Breast epithelium (tissue), 4 donors: ENCODE measurements at regions not wholly inside any gene's neighbourhood (a gene's known extent, or its start where the extent isn't known, plus 50 kb on each side); places are given as distances from the start of the nearest gene placed in this dataset.

Experiments
- DNase-seq, 2 donors: peaks; one replicate each; pipeline ENCODE4 v3.0.0-alpha.2; 2019; ENCODE audit warnings: low spot score in 2 of 2
- H3K27ac ChIP-seq, 2 donors: fragments of 200-600 bp; sonication (generic) in 1 of 2; one replicate each; pipeline ENCODE4 v1.5.1; 2016 to 2019; ENCODE audit warnings: mild to moderate bottlenecking in 1 of 2
- H3K27me3 ChIP-seq, 2 donors: fragments of 200-600 bp; sonication (generic) in 1 of 2; one replicate each; pipeline versions ENCODE4 v1.5.1 to v1.6.0; 2017 to 2019; ENCODE audit warnings: control low read depth in 1 of 2, mild to moderate bottlenecking in 1 of 2
- H3K36me3 ChIP-seq: fragments of 200-600 bp; one replicate; pipeline ENCODE4 v1.5.1; 2019
- H3K4me1 ChIP-seq, 2 donors: fragments of 200-600 bp; sonication (generic); one replicate each; pipeline ENCODE4 v1.5.1; 2016 to 2019; ENCODE audit warnings: control low read depth in 1 of 2
- H3K4me3 ChIP-seq, 3 donors: fragments of 200-600 bp; sonication (generic); 1 replicate in 2 of 3; 2 replicates in 1 of 3; pipeline ENCODE4 v1.5.1; 2016 to 2019; ENCODE audit warnings: mild to moderate bottlenecking in 3 of 3, moderate library complexity in 2 of 3
- H3K9me3 ChIP-seq, 2 donors: fragments of 200-600 bp; sonication (generic) in 1 of 2; one replicate each; pipeline ENCODE4 v1.5.1; 2016 to 2019; ENCODE audit warnings: control low read depth in 1 of 2
- POLR2A ChIP-seq: fragments of 450-650 bp; IDR thresholded peaks from one replicate; pipeline ENCODE4 v1.6.1; 2016; ENCODE audit warnings: antibody characterized with exemption, mild to moderate bottlenecking, moderate library complexity
- POLR2AphosphoS5 ChIP-seq, 3 donors: sonication (generic); formaldehyde crosslinking; IDR thresholded peaks; one replicate each; pipeline ENCODE4 v1.6.1; 2017; ENCODE audit warnings: antibody characterized with exemption in 3 of 3
- intact Hi-C: fragments of 100-400 bp; cut with DNase I; formaldehyde crosslinking; loops from one replicate; pipeline ENCODE4 v1.15.1; 2023; ENCODE audit warnings: low total_unique reads
- TF ChIP-seq, protein P1 (sequence below), 3 donors: fragments of 450-650 bp; IDR thresholded peaks; one replicate each; pipeline ENCODE4 v1.5.1; 2016 to 2017; ENCODE audit warnings: antibody characterized with exemption in 3 of 3, mild to moderate bottlenecking in 3 of 3, moderate library complexity in 3 of 3

DNA sequence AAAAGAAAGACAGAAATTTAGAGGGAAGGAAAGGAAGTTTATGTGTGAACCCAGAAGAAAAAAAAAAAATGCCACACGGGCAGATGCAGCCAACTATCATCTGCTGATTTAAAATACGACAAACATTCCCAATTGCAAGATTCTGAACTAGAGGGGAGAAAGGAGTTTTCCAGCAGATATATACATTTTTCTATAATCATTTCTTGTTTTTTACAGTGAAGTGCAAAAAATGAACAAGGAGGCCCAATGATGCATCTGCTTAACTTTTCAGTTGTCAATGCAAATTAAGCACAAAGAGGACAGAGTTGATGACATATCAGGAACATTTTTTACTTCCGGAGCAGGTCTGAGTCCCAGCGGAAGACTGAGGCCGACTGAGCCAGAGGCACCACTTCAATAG lies 144.7 kb downstream of the MYCN start:
- Histone ChIP-seq H3K36me3 (no peaks in the 10 kb centered on the region), H3K27me3 (no peaks in the 10 kb centered on the region), H3K9me3 (no peaks in the 10 kb centered on the region), H3K4me1 (no peaks in the 10 kb centered on the region), H3K4me3 (no peak overlapping the region), H3K27ac (no peak overlapping the region)
- TF ChIP-seq POLR2A = no peak
- TF ChIP-seq, protein P1, sequence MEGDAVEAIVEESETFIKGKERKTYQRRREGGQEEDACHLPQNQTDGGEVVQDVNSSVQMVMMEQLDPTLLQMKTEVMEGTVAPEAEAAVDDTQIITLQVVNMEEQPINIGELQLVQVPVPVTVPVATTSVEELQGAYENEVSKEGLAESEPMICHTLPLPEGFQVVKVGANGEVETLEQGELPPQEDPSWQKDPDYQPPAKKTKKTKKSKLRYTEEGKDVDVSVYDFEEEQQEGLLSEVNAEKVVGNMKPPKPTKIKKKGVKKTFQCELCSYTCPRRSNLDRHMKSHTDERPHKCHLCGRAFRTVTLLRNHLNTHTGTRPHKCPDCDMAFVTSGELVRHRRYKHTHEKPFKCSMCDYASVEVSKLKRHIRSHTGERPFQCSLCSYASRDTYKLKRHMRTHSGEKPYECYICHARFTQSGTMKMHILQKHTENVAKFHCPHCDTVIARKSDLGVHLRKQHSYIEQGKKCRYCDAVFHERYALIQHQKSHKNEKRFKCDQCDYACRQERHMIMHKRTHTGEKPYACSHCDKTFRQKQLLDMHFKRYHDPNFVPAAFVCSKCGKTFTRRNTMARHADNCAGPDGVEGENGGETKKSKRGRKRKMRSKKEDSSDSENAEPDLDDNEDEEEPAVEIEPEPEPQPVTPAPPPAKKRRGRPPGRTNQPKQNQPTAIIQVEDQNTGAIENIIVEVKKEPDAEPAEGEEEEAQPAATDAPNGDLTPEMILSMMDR (IDR thresholded peaks at IDR 0.05) = no peak
- no peak for TF ChIP-seq POLR2AphosphoS5 (IDR thresholded peaks at IDR 0.05)
- no peak for DNase-seq
- intact Hi-C loops = no loop called here

DNA sequence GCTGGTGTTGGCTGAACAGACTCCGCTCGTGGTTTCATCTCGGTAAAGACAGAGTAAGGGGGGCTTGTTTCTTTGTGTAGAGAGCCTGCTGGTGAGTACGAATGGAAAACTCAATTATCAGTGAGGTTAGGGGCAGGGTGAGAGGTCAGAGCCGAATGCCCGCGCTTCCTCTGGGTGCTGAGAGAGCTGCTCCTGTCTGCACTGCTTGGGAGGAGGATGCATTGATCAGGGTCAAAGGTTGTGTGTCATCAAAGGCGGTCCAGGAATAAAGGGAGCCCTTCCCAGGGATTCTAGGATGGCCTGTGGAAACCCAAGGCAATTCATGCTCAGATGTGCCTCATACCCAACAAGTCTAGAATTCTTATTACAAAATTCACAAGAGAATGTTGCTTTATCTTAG lies 143.9 kb downstream of the MYCN start:
- TF ChIP-seq POLR2A = no peak
- TF ChIP-seq, protein P1 (IDR thresholded peaks at IDR 0.05) = no peak
- no peak for TF ChIP-seq POLR2AphosphoS5 (IDR thresholded peaks at IDR 0.05)
- no peak for DNase-seq
- H3K4me1 ChIP-seq = no peaks in the 10 kb centered on the region
- intact Hi-C loops = no loop called here
- no peak overlapping the region for H3K27ac ChIP-seq
- H3K9me3 ChIP-seq = no peaks in the 10 kb centered on the region
- no peaks in the 10 kb centered on the region for H3K27me3 ChIP-seq
- H3K4me3 ChIP-seq = no peak overlapping the region
- H3K36me3 ChIP-seq = no peaks in the 10 kb centered on the region

DNA sequence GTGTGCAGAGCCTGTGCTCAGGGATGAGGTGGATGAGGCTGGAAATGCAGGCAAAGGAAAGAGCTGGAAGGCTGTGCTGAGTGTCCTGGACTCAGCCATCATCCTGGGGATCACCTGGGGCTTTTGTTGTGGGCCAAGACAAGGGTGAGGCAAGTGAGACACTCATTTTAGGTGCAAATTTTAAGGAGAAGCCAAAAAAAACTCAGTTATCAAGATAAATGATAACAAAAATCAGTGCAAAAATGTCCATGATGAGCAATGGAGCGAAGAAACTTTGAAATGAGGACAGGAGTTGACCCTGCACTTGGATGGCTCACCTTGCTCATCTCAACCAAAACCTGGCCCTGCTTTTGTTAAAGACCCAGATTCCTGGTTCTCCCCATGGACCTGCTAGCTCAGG lies 141.9 kb downstream of the MYCN start:
- Histone ChIP-seq H3K36me3 (no peaks in the 10 kb centered on the region), H3K4me3 (no peak overlapping the region), H3K27ac (no peak overlapping the region), H3K27me3 (no peaks in the 10 kb centered on the region), H3K9me3 (no peaks in the 10 kb centered on the region), H3K4me1 (no peaks in the 10 kb centered on the region)
- intact Hi-C loops = no loop called here
- DNase-seq = no peak
- TF ChIP-seq POLR2AphosphoS5 (IDR thresholded peaks at IDR 0.05) = no peak
- TF ChIP-seq, protein P1 (IDR thresholded peaks at IDR 0.05) = no peak

DNA sequence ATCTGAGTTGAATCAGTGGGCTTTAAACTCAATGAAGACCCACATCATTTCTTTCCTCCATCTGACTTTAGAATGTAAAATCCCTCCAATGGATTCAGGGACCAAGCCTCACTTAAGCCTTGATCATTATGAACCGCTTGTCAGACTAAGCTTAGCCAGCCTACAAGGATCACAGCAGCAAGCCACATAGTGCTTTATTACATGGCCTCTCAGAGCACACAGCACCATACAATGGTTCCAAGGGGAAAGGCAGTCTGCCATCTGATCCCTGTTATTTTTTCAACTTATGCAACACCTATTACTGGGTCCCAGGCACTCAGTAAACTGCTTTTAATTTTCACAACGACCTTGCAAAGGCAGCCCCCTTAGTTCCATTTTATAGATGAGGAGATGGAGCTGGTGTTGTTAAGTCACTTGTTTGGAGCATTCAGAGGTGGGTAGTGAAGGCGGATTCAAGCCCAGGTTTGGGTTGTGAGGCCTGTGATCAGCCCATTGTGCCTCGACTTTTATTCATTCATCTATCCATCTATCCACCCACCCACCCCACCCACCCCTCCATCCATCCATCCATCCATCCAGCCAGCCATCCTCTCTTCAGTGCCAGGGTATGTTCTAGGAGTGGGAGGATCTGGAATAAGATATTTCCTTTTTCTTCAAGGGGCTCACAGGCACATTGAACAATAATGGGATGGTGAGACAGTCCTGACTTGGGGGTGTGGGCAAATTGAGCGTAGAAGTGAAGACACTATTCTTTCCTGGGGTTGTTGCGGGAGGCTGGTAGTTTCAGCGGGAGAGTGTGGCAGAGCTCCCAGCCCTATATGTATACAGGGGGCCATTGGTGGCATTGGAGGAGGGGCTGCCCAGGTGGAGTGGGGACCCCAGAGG lies 141.2 kb downstream of the MYCN start:
- TF ChIP-seq POLR2AphosphoS5 (IDR thresholded peaks at IDR 0.05) (no peak), POLR2A (no peak)
- TF ChIP-seq, protein P1 (IDR thresholded peaks at IDR 0.05) = no peak
- Histone ChIP-seq H3K4me1 (no peaks in the 10 kb centered on the region), H3K27ac (no peak overlapping the region), H3K4me3 (no peak overlapping the region), H3K9me3 (no peaks in the 10 kb centered on the region), H3K36me3 (no peaks in the 10 kb centered on the region), H3K27me3 (no peaks in the 10 kb centered on the region)
- intact Hi-C loops = no loop called here
- DNase-seq = no peak

DNA sequence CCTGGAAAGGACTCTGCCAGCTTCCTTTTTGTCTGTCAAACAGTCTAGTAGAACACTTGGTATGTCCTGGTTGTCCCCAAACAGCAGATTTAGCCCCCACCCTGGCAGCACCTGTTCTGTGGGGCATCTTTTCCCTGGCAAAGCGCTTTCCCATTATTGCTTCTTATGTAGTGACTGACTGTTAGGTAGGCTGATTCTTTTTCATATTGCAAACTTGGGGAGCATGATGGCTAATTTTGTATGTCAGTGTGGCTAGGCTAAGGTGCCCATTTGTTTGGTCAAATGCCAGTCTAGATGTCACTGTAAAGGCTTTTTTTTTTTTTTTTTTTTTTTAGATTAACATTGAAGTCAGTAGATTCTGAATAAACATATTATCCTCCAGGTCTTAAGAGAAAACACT lies 140.2 kb downstream of the MYCN start:
- Histone ChIP-seq H3K9me3 (no peaks in the 10 kb centered on the region), H3K36me3 (no peaks in the 10 kb centered on the region), H3K4me3 (no peak overlapping the region), H3K4me1 (no peaks in the 10 kb centered on the region), H3K27me3 (no peaks in the 10 kb centered on the region), H3K27ac (no peak overlapping the region)
- intact Hi-C loops = no loop called here
- TF ChIP-seq POLR2AphosphoS5 (IDR thresholded peaks at IDR 0.05) (no peak), POLR2A (no peak)
- TF ChIP-seq, protein P1 (IDR thresholded peaks at IDR 0.05) = no peak
- DNase-seq = no peak
